Mucosa of descending colon (tissue), 3 donors: ENCODE measurements at regions not wholly inside any gene's neighbourhood (a gene's known extent, or its start where the extent isn't known, plus 50 kb on each side); places are given as distances from the start of the nearest gene placed in this dataset.

ENCODE experiments used
- ATAC-seq: fragments of 200-7000 bp; cut with Tn5 transposase; one replicate; pipeline ENCODE4 v1.9.1; 2020; ENCODE audit warnings: mild to moderate bottlenecking, moderate library complexity
- DNase-seq, 3 donors: peaks; one replicate each; pipeline ENCODE4 v3.0.0-alpha.2; 2020
- H3K36me3 ChIP-seq: fragments of 200-600 bp; one replicate; pipeline ENCODE4 v1.8.0; 2021; ENCODE audit warnings: low read depth, mild to moderate bottlenecking
- H3K4me1 ChIP-seq: fragments of 200-600 bp; one replicate; pipeline ENCODE4 v1.8.0; 2021; ENCODE audit warnings: low read depth, mild to moderate bottlenecking
- H3K4me3 ChIP-seq: fragments of 200-600 bp; one replicate; pipeline ENCODE4 v1.8.0; 2021; ENCODE audit warnings: mild to moderate bottlenecking
- H3K9me3 ChIP-seq: fragments of 200-600 bp; one replicate; pipeline ENCODE4 v1.8.0; 2021; ENCODE audit warnings: mild to moderate bottlenecking
- CTCF ChIP-seq: fragments of 200-600 bp; IDR thresholded peaks from one replicate; pipeline ENCODE4 v1.8.0; 2022; ENCODE audit warnings: antibody characterized with exemption, mild to moderate bottlenecking
- intact Hi-C, 2 donors: fragments of 100-400 bp; cut with DNase I in 1 of 2; cut with micrococcal nuclease in 1 of 2; formaldehyde crosslinking; loops; one replicate each; pipeline versions ENCODE4 v1.11.0 to v1.11.1; 2022; cut with DNase I, micrococcal nuclease
- donor health status: DM: no; HTN: no; CAD: no; lungs with moderate emphysema.
- donor health status: DM: no; HTN: no; CAD: no.
- donor health status: DM: no; HTN: yes; CAD: no.

- Histone ChIP-seq H3K36me3 (no peaks in the 10 kb centered on the region), H3K4me3 (no peak overlapping the region), H3K9me3 (no peaks in the 10 kb centered on the region), H3K4me1 (peaks cover 3% of the 10 kb centered on the region)
- no peak for TF ChIP-seq CTCF
- ATAC-seq (no peak), DNase-seq (no peak)
- intact Hi-C loops: no loop called here
Observed at GRCh38 chr14:61186341-61187195, 94.6 kb downstream of the TMEM30B start.

GRCh38 chr14:61185534-61185933 is 95.6 kb downstream of the TMEM30B start:
- Histone ChIP-seq H3K4me3 (no peak overlapping the region), H3K9me3 (no peaks in the 10 kb centered on the region), H3K4me1 (peaks cover 3% of the 10 kb centered on the region), H3K36me3 (no peaks in the 10 kb centered on the region)
- DNase-seq (no peak), ATAC-seq (no peak)
- intact Hi-C loops: no loop called here
- no peak for TF ChIP-seq CTCF

DNA sequence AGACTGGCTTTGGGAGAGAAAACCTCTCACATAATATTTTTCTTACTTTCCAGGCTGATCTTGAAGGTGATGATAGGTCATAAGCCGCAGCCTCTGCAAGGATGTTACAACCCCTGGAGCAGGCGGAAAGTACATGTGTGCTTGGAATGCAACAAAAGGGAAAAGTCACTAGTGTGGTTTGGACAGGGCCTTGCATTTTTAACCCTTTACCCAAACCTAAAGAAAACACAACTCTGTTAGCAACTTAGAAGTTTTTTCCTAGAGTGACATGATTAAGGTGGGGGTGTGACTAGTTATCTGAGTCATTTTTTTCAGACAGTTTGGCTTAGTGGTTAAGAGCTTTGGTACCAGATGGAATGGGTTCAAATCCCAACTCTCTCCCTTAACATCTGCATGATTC is 97.0 kb downstream of the TMEM30B start:
- no peak for ATAC-seq
- Histone ChIP-seq H3K4me1 (peaks cover 3% of the 10 kb centered on the region), H3K9me3 (no peaks in the 10 kb centered on the region), H3K4me3 (no peak overlapping the region), H3K36me3 (no peaks in the 10 kb centered on the region)
- DNase-seq: no peak
- no peak for TF ChIP-seq CTCF
- intact Hi-C loops: no loop called here

DNA sequence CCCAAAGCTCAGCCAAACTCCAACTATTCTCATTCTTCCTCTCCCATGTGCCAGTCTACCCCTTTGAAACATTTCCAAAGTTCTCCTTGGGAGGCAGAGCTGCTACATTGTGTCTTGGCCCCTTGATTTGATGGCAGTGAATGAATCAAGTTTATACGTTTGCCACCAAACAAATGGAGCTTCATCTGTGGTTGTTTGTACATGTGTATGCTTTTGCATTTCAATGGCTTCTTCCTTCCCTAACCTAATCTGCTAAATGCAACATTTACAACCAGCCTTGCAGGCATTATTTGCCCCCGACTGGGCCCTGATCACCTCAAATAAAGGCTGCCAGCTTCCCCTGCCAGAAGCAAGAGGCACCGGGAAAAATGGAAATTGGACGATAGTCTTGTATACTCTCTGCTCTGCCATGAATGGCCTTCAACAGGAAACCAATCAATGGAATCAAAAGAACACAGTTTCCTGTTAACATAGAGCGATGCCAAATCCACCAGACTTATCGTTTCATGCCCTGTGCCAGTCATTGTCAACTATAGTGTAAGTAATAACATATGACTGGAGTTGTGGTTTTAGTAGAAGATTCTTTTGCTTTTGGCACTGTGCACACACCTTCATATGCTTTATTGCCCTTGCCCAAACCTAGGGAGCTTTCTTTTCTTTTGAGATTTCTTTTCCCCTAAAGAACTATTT is 97.8 kb downstream of the TMEM30B start:
- Histone ChIP-seq H3K4me1 (no peaks in the 10 kb centered on the region), H3K36me3 (no peaks in the 10 kb centered on the region), H3K4me3 (no peak overlapping the region), H3K9me3 (no peaks in the 10 kb centered on the region)
- TF ChIP-seq CTCF: no peak
- DNase-seq (no peak), ATAC-seq (no peak)
- intact Hi-C loops: no loop called here

DNA sequence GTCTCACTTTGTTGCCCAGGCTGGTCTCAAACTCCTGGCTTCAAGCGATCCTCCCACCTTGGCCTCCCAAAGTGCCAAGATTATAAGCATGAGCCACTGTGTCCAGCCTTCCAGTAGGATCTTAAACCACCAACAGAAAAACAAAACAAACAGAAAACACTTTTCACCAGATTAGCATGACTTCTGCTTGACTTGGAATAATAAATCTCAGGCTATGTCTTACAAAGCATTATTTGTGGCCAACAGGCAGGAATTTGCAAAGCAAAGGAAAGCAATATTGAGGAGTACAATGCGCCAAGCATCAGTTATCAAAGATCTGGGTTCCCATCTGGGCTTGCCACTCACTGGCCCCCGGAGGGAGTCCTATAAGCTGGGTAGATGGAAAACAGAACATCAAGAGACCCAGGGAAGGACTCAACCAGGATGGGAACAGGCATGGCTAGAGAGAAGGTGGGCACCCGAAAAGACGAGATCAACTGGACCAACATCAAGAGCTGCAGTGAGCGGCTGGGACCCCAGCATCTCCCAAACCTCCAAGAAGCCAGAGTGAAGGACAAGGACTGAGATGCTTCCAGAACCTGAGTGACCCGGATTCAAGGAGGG is 101.2 kb downstream of the TMEM30B start:
- Histone ChIP-seq H3K4me1 (no peaks in the 10 kb centered on the region), H3K36me3 (no peaks in the 10 kb centered on the region), H3K9me3 (no peaks in the 10 kb centered on the region), H3K4me3 (no peak overlapping the region)
- DNase-seq: no peak
- intact Hi-C loops: no loop called here
- no peak for TF ChIP-seq CTCF
- ATAC-seq: no peak
